NT2/D1 (cell line): ENCODE measurements at regions not wholly inside any gene's neighbourhood (a gene's known extent, or its start where the extent isn't known, plus 50 kb on each side); places are given as distances from the start of the nearest gene placed in this dataset.

Experiments
- DNase-seq: peaks from one replicate; pipeline ENCODE4 v3.0.0-alpha.2; 2011; ENCODE audit warnings: low read depth, low spot score
- H3K27me3 ChIP-seq: 2 replicates; pipeline ENCODE4 v1.6.0; 2011; ENCODE audit warnings: mild to moderate bottlenecking; ENCODE audit not compliant: insufficient read length, insufficient read depth
- H3K36me3 ChIP-seq: 2 replicates; pipeline ENCODE4 v1.6.1; 2011; ENCODE audit warnings: mild to moderate bottlenecking, low read length, mixed read lengths; ENCODE audit not compliant: insufficient read depth, insufficient read length
- H3K4me1 ChIP-seq: 2 replicates; pipeline ENCODE4 v1.5.1; 2011; ENCODE audit not compliant: insufficient read depth, insufficient read length
- H3K4me3 ChIP-seq: 2 replicates; pipeline ENCODE4 v1.5.1; 2011; ENCODE audit warnings: low read depth; ENCODE audit not compliant: insufficient read length
- H3K9ac ChIP-seq: 2 replicates; pipeline ENCODE4 v1.6.0; 2011; ENCODE audit warnings: low read depth; ENCODE audit not compliant: insufficient read length
- H3K9me3 ChIP-seq: 2 replicates; pipeline ENCODE4 v1.5.1; 2011; ENCODE audit warnings: mild to moderate bottlenecking, low read length; ENCODE audit not compliant: insufficient read depth
- SUZ12 ChIP-seq: IDR thresholded peaks from 2 replicates; pipeline ENCODE4 v1.6.1; 2011; ENCODE audit not compliant: insufficient read length, insufficient read depth; ENCODE audit errors: extremely low read depth
- YY1 ChIP-seq: IDR thresholded peaks from 2 replicates; pipeline ENCODE4 v1.6.1; 2011; ENCODE audit not compliant: insufficient read length, insufficient read depth
- ZNF274 ChIP-seq: IDR thresholded peaks from 2 replicates; pipeline ENCODE4 v1.6.1; 2011; ENCODE audit warnings: mild to moderate bottlenecking, low read depth, low read length

GRCh38 chr1:104435255-104435654 lies 685.6 kb downstream of the AMY1C start:
- Histone ChIP-seq H3K9ac (no peak overlapping the region), H3K27me3 (no peaks in the 10 kb centered on the region), H3K4me1 (no peaks in the 10 kb centered on the region), H3K4me3 (no peak overlapping the region), H3K36me3 (no peaks in the 10 kb centered on the region), H3K9me3 (no peaks in the 10 kb centered on the region)
- no peak for DNase-seq
- no peak for TF ChIP-seq YY1
- no peak for TF ChIP-seq ZNF274
- TF ChIP-seq SUZ12: no peak

- no peaks in the 10 kb centered on the region for H3K4me1 ChIP-seq
- no peaks in the 10 kb centered on the region for H3K9me3 ChIP-seq
- no peak overlapping the region for H3K4me3 ChIP-seq
- no peaks in the 10 kb centered on the region for H3K36me3 ChIP-seq
- no peak for TF ChIP-seq YY1
- no peak overlapping the region for H3K9ac ChIP-seq
- no peak for DNase-seq
- no peaks in the 10 kb centered on the region for H3K27me3 ChIP-seq
Observed at GRCh38 chr1:104440011-104440410, 690.3 kb downstream of the AMY1C start.

- Histone ChIP-seq H3K27me3 (no peaks in the 10 kb centered on the region), H3K4me3 (no peak overlapping the region), H3K4me1 (no peaks in the 10 kb centered on the region), H3K36me3 (no peaks in the 10 kb centered on the region), H3K9ac (no peak overlapping the region), H3K9me3 (peaks cover 20% of the 10 kb centered on the region)
- TF ChIP-seq SUZ12 (no peak), ZNF274 (no peak), YY1 (no peak)
- no peak for DNase-seq
Observed at GRCh38 chr1:104456724-104457123, 707.0 kb downstream of the AMY1C start.

- H3K4me1 ChIP-seq: no peaks in the 10 kb centered on the region
- H3K9ac ChIP-seq: no peak overlapping the region
- TF ChIP-seq SUZ12 (no peak), YY1 (no peak), ZNF274 (no peak)
- no peaks in the 10 kb centered on the region for H3K36me3 ChIP-seq
- peaks cover 20% of the 10 kb centered on the region for H3K9me3 ChIP-seq
- DNase-seq: no peak
- no peak overlapping the region for H3K4me3 ChIP-seq
- H3K27me3 ChIP-seq: no peaks in the 10 kb centered on the region
Observed at GRCh38 chr1:104459886-104460285, 710.2 kb downstream of the AMY1C start.

- no peaks in the 10 kb centered on the region for H3K36me3 ChIP-seq
- H3K4me3 ChIP-seq: no peak overlapping the region
- no peaks in the 10 kb centered on the region for H3K27me3 ChIP-seq
- no peaks in the 10 kb centered on the region for H3K4me1 ChIP-seq
- H3K9me3 ChIP-seq: peaks cover 20% of the 10 kb centered on the region
- TF ChIP-seq SUZ12 (no peak), ZNF274 (no peak), YY1 (no peak)
- H3K9ac ChIP-seq: no peak overlapping the region
- DNase-seq: no peak
Observed at GRCh38 chr1:104460880-104461279, 711.2 kb downstream of the AMY1C start.

- TF ChIP-seq YY1 (no peak), ZNF274 (no peak), SUZ12 (no peak)
- DNase-seq: no peak
- peaks cover 25% of the 10 kb centered on the region for H3K9me3 ChIP-seq
- no peak overlapping the region for H3K4me3 ChIP-seq
- no peak overlapping the region for H3K9ac ChIP-seq
- no peaks in the 10 kb centered on the region for H3K36me3 ChIP-seq
- no peaks in the 10 kb centered on the region for H3K4me1 ChIP-seq
- no peaks in the 10 kb centered on the region for H3K27me3 ChIP-seq
Observed at GRCh38 chr1:104463126-104463697, 713.5 kb downstream of the AMY1C start.

- Histone ChIP-seq H3K27me3 (no peaks in the 10 kb centered on the region), H3K9me3 (peaks cover 7% of the 10 kb centered on the region; the same call in 1 of the 2 replicates), H3K36me3 (no peaks in the 10 kb centered on the region), H3K4me3 (no peak overlapping the region), H3K9ac (no peak overlapping the region), H3K4me1 (no peaks in the 10 kb centered on the region)
- TF ChIP-seq ZNF274 (no peak), SUZ12 (no peak), YY1 (no peak)
- DNase-seq: no peak
Observed at GRCh38 chr1:104466068-104466467, 716.4 kb downstream of the AMY1C start.
